Neural cell (in vitro differentiated cells): ENCODE measurements at regions not wholly inside any gene's neighbourhood (a gene's known extent, or its start where the extent isn't known, plus 50 kb on each side); places are given as distances from the start of the nearest gene placed in this dataset.

Experiments
- H2AFZ ChIP-seq: fragments of 200-600, 300-800 bp; sonication (generic), shearing (Covaris generic); 2 replicates; pipeline ENCODE4 v1.6.0; 2014; ENCODE audit warnings: low read depth, mild to moderate bottlenecking, antibody characterized with exemption, low read length, moderate library complexity
- H3F3A ChIP-seq: fragments of 200-600 bp; shearing (Covaris generic); 2 replicates; pipeline ENCODE4 v1.6.1; 2016; ENCODE audit warnings: mild to moderate bottlenecking, moderate library complexity, mixed read lengths, antibody characterized with exemption, low read length; ENCODE audit not compliant: insufficient read depth, poor library complexity, severe bottlenecking
- H3K27ac ChIP-seq: fragments of 200-600, 300-800 bp; sonication (generic), shearing (Covaris generic); 2 replicates; pipeline ENCODE4 v1.5.1; 2014; ENCODE audit warnings: mild to moderate bottlenecking, low read length, moderate library complexity
- H3K27me3 ChIP-seq: fragments of 300-800, 200-600 bp; sonication (generic), shearing (Covaris generic); 2 replicates; pipeline ENCODE4 v1.6.0; 2014; ENCODE audit warnings: mild to moderate bottlenecking, low read depth, low read length, moderate library complexity; ENCODE audit not compliant: insufficient read depth
- H3K36me3 ChIP-seq: fragments of 300-800, 200-600 bp; sonication (generic), shearing (Covaris generic); 2 replicates; pipeline ENCODE4 v1.5.1; 2014; ENCODE audit warnings: mild to moderate bottlenecking, antibody characterized with exemption, low read length, moderate library complexity; ENCODE audit not compliant: insufficient read depth
- H3K4me2 ChIP-seq: fragments of 300-800, 200-600 bp; sonication (generic), shearing (Covaris generic); 2 replicates; pipeline ENCODE4 v1.6.0; 2014; ENCODE audit warnings: mild to moderate bottlenecking, low read length
- H3K4me3 ChIP-seq: fragments of 300-800, 200-600 bp; sonication (generic), shearing (Covaris generic); 2 replicates; pipeline ENCODE4 v1.5.1; 2014; ENCODE audit warnings: mild to moderate bottlenecking, low read length, moderate library complexity
- H3K79me2 ChIP-seq: fragments of 200-600 bp; shearing (Covaris generic); replicated peaks from 2 replicates; pipeline ENCODE4 v1.6.0; 2014; ENCODE audit warnings: mild to moderate bottlenecking, low read length, moderate library complexity; ENCODE audit not compliant: insufficient read depth
- H3K9ac ChIP-seq: fragments of 300-800, 200-600 bp; sonication (generic), shearing (Covaris generic); 2 replicates; pipeline ENCODE4 v1.6.1; 2016; ENCODE audit warnings: mild to moderate bottlenecking, low read length, mixed read lengths
- H3K9me2 ChIP-seq: fragments of 200-600 bp; shearing (Covaris generic); 2 replicates; pipeline ENCODE4 v1.6.1; 2016; ENCODE audit warnings: mild to moderate bottlenecking, low read length, mixed read lengths; ENCODE audit not compliant: insufficient read depth
- H3K9me3 ChIP-seq: fragments of 200-600, 300-800 bp; sonication (generic), shearing (Covaris generic); 2 replicates; pipeline ENCODE4 v1.6.1; 2016; ENCODE audit warnings: mild to moderate bottlenecking, mixed run types, low read length, moderate library complexity, mixed read lengths
- H4K20me1 ChIP-seq: fragments of 200-600 bp; shearing (Covaris generic); 2 replicates; pipeline ENCODE4 v1.6.1; 2016; ENCODE audit warnings: mild to moderate bottlenecking, mixed run types; ENCODE audit not compliant: insufficient read depth
- EP300 ChIP-seq: fragments of 450-650 bp; conservative IDR thresholded peaks from 2 replicates; pipeline ENCODE4 v1.6.1; 2014; ENCODE audit warnings: antibody characterized with exemption, mild to moderate bottlenecking, moderate library complexity; ENCODE audit not compliant: poor library complexity, severe bottlenecking
- EZH2 ChIP-seq: fragments of 200-600, 300-800 bp; shearing (Covaris generic), sonication (generic); IDR thresholded peaks from 2 replicates; pipeline ENCODE4 v1.6.1; 2014; ENCODE audit warnings: antibody characterized with exemption, low read length, borderline replicate concordance, mild to moderate bottlenecking; ENCODE audit not compliant: insufficient read depth, poor library complexity, severe bottlenecking
- MXI1 ChIP-seq: fragments of 450-650 bp; conservative IDR thresholded peaks from 2 replicates; pipeline ENCODE4 v1.6.1; 2014; ENCODE audit warnings: antibody characterized with exemption, mild to moderate bottlenecking; ENCODE audit not compliant: poor library complexity, severe bottlenecking
- POLR2AphosphoS5 ChIP-seq: IDR thresholded peaks from 2 replicates; pipeline ENCODE4 v1.6.1; 2012
- RAD21 ChIP-seq: fragments of 450-650 bp; conservative IDR thresholded peaks from 2 replicates; pipeline ENCODE4 v1.6.1; 2014; ENCODE audit warnings: antibody characterized with exemption, mild to moderate bottlenecking, moderate library complexity
- SMC3 ChIP-seq: fragments of 450-650 bp; conservative IDR thresholded peaks from 2 replicates; pipeline ENCODE4 v1.6.1; 2014; ENCODE audit warnings: antibody characterized with exemption, mild to moderate bottlenecking, moderate library complexity; ENCODE audit not compliant: poor library complexity
- TAF1 ChIP-seq: IDR thresholded peaks from 2 replicates; pipeline ENCODE4 v1.6.1; 2012; ENCODE audit warnings: low read depth
- TF ChIP-seq, protein P1 (sequence below): IDR thresholded peaks from 2 replicates; pipeline ENCODE4 v1.6.1; 2012; ENCODE audit warnings: borderline replicate concordance
- TF ChIP-seq, protein P2 (sequence below): fragments of 450-650 bp; IDR thresholded peaks from 2 replicates; pipeline ENCODE4 v1.5.1; 2014; ENCODE audit warnings: antibody characterized with exemption, mild to moderate bottlenecking, moderate library complexity; ENCODE audit not compliant: poor library complexity, severe bottlenecking

DNA sequence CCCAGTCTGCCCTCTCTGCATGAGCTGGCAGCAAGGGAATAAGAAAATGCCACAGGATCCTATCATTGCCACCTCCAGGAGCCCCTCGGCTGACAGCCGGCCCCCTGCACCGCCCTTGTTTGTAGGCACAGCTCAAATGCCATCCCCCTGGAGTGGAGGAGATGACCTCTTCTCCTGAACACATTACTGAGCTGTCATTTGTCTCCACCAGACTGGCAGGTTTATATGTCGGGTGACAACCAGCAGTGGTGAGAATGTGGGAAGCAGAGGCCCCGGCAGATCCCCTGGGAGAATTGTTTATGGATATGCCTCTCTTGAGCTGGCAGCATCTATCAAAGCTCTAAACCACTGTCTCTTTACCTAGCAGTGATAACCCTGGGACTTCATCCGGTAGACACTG, 135.4 kb upstream of the FMN2 start:
- Histone ChIP-seq H3K9me2 (no peaks in the 10 kb centered on the region), H3K27me3 (no peaks in the 10 kb centered on the region), H2AFZ (no peak overlapping the region), H3K9ac (no peak overlapping the region), H3K36me3 (no peaks in the 10 kb centered on the region), H3K4me2 (no peak overlapping the region), H4K20me1 (no peaks in the 10 kb centered on the region), H3K79me2 (no peaks in the 10 kb centered on the region), H3K9me3 (no peaks in the 10 kb centered on the region), H3K4me3 (no peak overlapping the region), H3F3A (no peaks in the 10 kb centered on the region), H3K27ac (no peak overlapping the region)
- TF ChIP-seq TAF1 (no peak), RAD21 (no peak), POLR2AphosphoS5 (no peak), MXI1 (no peak), EZH2 (no peak), SMC3 (no peak), EP300 (peak; percentile 63)

DNA sequence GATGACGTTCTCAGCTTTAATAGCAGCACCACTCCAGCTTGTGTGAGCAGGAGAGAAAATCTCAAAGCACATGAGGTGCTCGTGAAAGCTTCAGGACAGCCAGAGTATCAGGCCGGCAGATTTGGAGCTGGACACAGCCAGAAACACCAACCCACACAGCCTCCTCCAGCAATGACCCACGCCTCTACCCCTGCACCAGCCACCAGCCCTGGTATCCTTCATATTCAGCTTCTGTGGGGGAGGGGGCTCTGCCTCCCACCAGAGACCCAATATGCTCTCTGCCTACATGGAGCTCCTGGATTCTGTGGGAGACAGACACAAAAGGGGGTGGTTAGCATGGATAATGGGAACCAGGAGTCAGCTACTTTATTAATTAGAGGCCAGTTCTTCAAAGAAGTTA, 133.6 kb upstream of the FMN2 start:
- no peaks in the 10 kb centered on the region for H3K36me3 ChIP-seq
- TF ChIP-seq EZH2 (no peak), TAF1 (no peak), RAD21 (no peak), MXI1 (no peak), EP300 (no peak), POLR2AphosphoS5 (no peak)
- TF ChIP-seq, protein P1, sequence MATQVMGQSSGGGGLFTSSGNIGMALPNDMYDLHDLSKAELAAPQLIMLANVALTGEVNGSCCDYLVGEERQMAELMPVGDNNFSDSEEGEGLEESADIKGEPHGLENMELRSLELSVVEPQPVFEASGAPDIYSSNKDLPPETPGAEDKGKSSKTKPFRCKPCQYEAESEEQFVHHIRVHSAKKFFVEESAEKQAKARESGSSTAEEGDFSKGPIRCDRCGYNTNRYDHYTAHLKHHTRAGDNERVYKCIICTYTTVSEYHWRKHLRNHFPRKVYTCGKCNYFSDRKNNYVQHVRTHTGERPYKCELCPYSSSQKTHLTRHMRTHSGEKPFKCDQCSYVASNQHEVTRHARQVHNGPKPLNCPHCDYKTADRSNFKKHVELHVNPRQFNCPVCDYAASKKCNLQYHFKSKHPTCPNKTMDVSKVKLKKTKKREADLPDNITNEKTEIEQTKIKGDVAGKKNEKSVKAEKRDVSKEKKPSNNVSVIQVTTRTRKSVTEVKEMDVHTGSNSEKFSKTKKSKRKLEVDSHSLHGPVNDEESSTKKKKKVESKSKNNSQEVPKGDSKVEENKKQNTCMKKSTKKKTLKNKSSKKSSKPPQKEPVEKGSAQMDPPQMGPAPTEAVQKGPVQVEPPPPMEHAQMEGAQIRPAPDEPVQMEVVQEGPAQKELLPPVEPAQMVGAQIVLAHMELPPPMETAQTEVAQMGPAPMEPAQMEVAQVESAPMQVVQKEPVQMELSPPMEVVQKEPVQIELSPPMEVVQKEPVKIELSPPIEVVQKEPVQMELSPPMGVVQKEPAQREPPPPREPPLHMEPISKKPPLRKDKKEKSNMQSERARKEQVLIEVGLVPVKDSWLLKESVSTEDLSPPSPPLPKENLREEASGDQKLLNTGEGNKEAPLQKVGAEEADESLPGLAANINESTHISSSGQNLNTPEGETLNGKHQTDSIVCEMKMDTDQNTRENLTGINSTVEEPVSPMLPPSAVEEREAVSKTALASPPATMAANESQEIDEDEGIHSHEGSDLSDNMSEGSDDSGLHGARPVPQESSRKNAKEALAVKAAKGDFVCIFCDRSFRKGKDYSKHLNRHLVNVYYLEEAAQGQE: no peak
- TF ChIP-seq, protein P2, sequence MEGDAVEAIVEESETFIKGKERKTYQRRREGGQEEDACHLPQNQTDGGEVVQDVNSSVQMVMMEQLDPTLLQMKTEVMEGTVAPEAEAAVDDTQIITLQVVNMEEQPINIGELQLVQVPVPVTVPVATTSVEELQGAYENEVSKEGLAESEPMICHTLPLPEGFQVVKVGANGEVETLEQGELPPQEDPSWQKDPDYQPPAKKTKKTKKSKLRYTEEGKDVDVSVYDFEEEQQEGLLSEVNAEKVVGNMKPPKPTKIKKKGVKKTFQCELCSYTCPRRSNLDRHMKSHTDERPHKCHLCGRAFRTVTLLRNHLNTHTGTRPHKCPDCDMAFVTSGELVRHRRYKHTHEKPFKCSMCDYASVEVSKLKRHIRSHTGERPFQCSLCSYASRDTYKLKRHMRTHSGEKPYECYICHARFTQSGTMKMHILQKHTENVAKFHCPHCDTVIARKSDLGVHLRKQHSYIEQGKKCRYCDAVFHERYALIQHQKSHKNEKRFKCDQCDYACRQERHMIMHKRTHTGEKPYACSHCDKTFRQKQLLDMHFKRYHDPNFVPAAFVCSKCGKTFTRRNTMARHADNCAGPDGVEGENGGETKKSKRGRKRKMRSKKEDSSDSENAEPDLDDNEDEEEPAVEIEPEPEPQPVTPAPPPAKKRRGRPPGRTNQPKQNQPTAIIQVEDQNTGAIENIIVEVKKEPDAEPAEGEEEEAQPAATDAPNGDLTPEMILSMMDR: no peak
- no peak overlapping the region for H3K9ac ChIP-seq

More for the DNA sequence above, 133.6 kb upstream of the FMN2 start:
- Histone ChIP-seq H3K9me2 (no peaks in the 10 kb centered on the region), H3K27me3 (no peaks in the 10 kb centered on the region), H3K4me2 (no peak overlapping the region), H4K20me1 (no peaks in the 10 kb centered on the region), H3K27ac (no peak overlapping the region), H3F3A (no peaks in the 10 kb centered on the region), H3K79me2 (no peaks in the 10 kb centered on the region), H3K4me3 (no peak overlapping the region), H3K9me3 (no peaks in the 10 kb centered on the region), H2AFZ (no peak overlapping the region)
